HPDE6-E6E7 (cell line): ENCODE measurements at regions not wholly inside any gene's neighbourhood (a gene's known extent, or its start where the extent isn't known, plus 50 kb on each side); places are given as distances from the start of the nearest gene placed in this dataset.

ENCODE experiments used
- DNase-seq: peaks from one replicate; pipeline ENCODE4 v3.0.0; 2011; ENCODE audit warnings: missing footprints; ENCODE audit errors: extremely low spot score

GRCh38 chr14:71202881-71203280 is 295.6 kb downstream of the PCNX1 start:
- DNase-seq, result no peak

GRCh38 chr14:71203306-71203705 is 296.0 kb downstream of the PCNX1 start:
- DNase-seq, result no peak

GRCh38 chr14:71204231-71204630 is 297.0 kb downstream of the PCNX1 start:
- no peak for DNase-seq

- no peak for DNase-seq
Measured at GRCh38 chr14:71204768-71205167, 297.5 kb downstream of the PCNX1 start.

- no peak for DNase-seq
Measured at GRCh38 chr14:71206123-71206522, 298.9 kb downstream of the PCNX1 start.

- DNase-seq, result peak; percentile 52
Measured at GRCh38 chr14:71206766-71207371, 299.6 kb downstream of the PCNX1 start.

- DNase-seq, result no peak
Measured at GRCh38 chr14:71208702-71209357, 301.6 kb downstream of the PCNX1 start.

GRCh38 chr14:71209888-71210287 is 302.6 kb downstream of the PCNX1 start:
- DNase-seq, result no peak

GRCh38 chr14:71212093-71212492 is 304.8 kb downstream of the PCNX1 start:
- DNase-seq, result no peak

GRCh38 chr14:71212683-71213107 is 305.4 kb downstream of the PCNX1 start:
- no peak for DNase-seq

- DNase-seq, result no peak
Measured at GRCh38 chr14:71214241-71214640, 307.0 kb downstream of the PCNX1 start.

GRCh38 chr14:71220462-71220861 is 313.2 kb downstream of the PCNX1 start:
- no peak for DNase-seq

- DNase-seq, result no peak
Measured at GRCh38 chr14:71221119-71221518, 313.9 kb downstream of the PCNX1 start.

GRCh38 chr14:71225113-71225512 is 317.9 kb downstream of the PCNX1 start:
- no peak for DNase-seq

GRCh38 chr14:71228711-71229110 is 321.5 kb downstream of the PCNX1 start:
- no peak for DNase-seq

GRCh38 chr14:71229875-71230274 is 322.6 kb downstream of the PCNX1 start:
- DNase-seq, result no peak

GRCh38 chr14:71230897-71231296 is 323.6 kb downstream of the PCNX1 start:
- DNase-seq, result no peak

GRCh38 chr14:71231521-71232393 is 324.5 kb downstream of the PCNX1 start:
- no peak for DNase-seq

GRCh38 chr14:71232506-71232905 is 325.2 kb downstream of the PCNX1 start:
- no peak for DNase-seq

- no peak for DNase-seq
Measured at GRCh38 chr14:71235875-71236274, 328.6 kb downstream of the PCNX1 start.

GRCh38 chr14:71236487-71236886 is 329.2 kb downstream of the PCNX1 start:
- DNase-seq, result no peak

GRCh38 chr14:71237556-71237955 is 330.3 kb downstream of the PCNX1 start:
- no peak for DNase-seq

GRCh38 chr14:71238835-71239234 is 331.6 kb downstream of the PCNX1 start:
- DNase-seq, result no peak
